ENCODE measurements at regions not wholly inside any gene's neighbourhood (a gene's known extent, or its start where the extent isn't known, plus 50 kb on each side); places are given as distances from the start of the nearest gene placed in this dataset.

- Histone ChIP-seq H2AFZ (no peak overlapping the region), H3K36me3 (ENCODE audit: control insufficient read depth, insufficient read depth, low read length) (no peaks in the 10 kb centered on the region), H3K9me3 (ENCODE audit: control insufficient read depth, low read length) (no peaks in the 10 kb centered on the region), H3K4me3 (ENCODE audit: low read depth, low read length) (no peak overlapping the region), H3K27ac (no peak overlapping the region), H3K4me2 (ENCODE audit: low read length) (no peak overlapping the region), H3K79me2 (no peaks in the 10 kb centered on the region), H3K9ac (no peak overlapping the region), H3K4me1 (no peaks in the 10 kb centered on the region), H3K27me3 (ENCODE audit: control insufficient read depth, insufficient read depth, low read length) (no peaks in the 10 kb centered on the region)
- no peak for TF ChIP-seq CTCF (IDR thresholded peaks at IDR 0.05)
These were observed 86.5 kb upstream of the DTNA start for GRCh38 chr18:34623557-34623956.

GRCh38 chr18:34624551-34624950, 85.5 kb upstream of the DTNA start:
- Histone ChIP-seq H3K4me2 (ENCODE audit: low read length) (no peak overlapping the region), H3K27me3 (ENCODE audit: control insufficient read depth, insufficient read depth, low read length) (no peaks in the 10 kb centered on the region), H3K79me2 (no peaks in the 10 kb centered on the region), H3K4me3 (ENCODE audit: low read depth, low read length) (no peak overlapping the region), H3K27ac (no peak overlapping the region), H2AFZ (no peak overlapping the region), H3K9me3 (ENCODE audit: control insufficient read depth, low read length) (no peaks in the 10 kb centered on the region), H3K4me1 (no peaks in the 10 kb centered on the region), H3K9ac (no peak overlapping the region), H3K36me3 (ENCODE audit: control insufficient read depth, insufficient read depth, low read length) (no peaks in the 10 kb centered on the region)
- no peak for TF ChIP-seq CTCF (IDR thresholded peaks at IDR 0.05)

GRCh38 chr18:34626404-34627136, 83.5 kb upstream of the DTNA start:
- no peaks in the 10 kb centered on the region for H3K79me2 ChIP-seq
- peak overlapping the region; percentile 3 for H3K4me2 ChIP-seq (ENCODE audit: low read length)
- H2AFZ ChIP-seq: no peak overlapping the region
- no peaks in the 10 kb centered on the region for H3K4me1 ChIP-seq
- no peak overlapping the region for H3K9ac ChIP-seq
- TF ChIP-seq CTCF (IDR thresholded peaks at IDR 0.05): no peak
- H3K9me3 ChIP-seq (ENCODE audit: control insufficient read depth, low read length): no peaks in the 10 kb centered on the region
- no peak overlapping the region for H3K4me3 ChIP-seq (ENCODE audit: low read depth, low read length)
- no peaks in the 10 kb centered on the region for H3K27me3 ChIP-seq (ENCODE audit: control insufficient read depth, insufficient read depth, low read length)
- no peaks in the 10 kb centered on the region for H3K36me3 ChIP-seq (ENCODE audit: control insufficient read depth, insufficient read depth, low read length)
- no peak overlapping the region for H3K27ac ChIP-seq

- TF ChIP-seq CTCF (IDR thresholded peaks at IDR 0.05): no peak
- no peaks in the 10 kb centered on the region for H3K79me2 ChIP-seq
- no peak overlapping the region for H2AFZ ChIP-seq
- no peaks in the 10 kb centered on the region for H3K4me1 ChIP-seq
- no peak overlapping the region for H3K9ac ChIP-seq
- H3K9me3 ChIP-seq (ENCODE audit: control insufficient read depth, low read length): no peaks in the 10 kb centered on the region
- no peak overlapping the region for H3K4me2 ChIP-seq (ENCODE audit: low read length)
- no peak overlapping the region for H3K27ac ChIP-seq
- no peak overlapping the region for H3K4me3 ChIP-seq (ENCODE audit: low read depth, low read length)
- H3K36me3 ChIP-seq (ENCODE audit: control insufficient read depth, insufficient read depth, low read length): no peaks in the 10 kb centered on the region
- H3K27me3 ChIP-seq (ENCODE audit: control insufficient read depth, insufficient read depth, low read length): no peaks in the 10 kb centered on the region
These were observed 82.8 kb upstream of the DTNA start for GRCh38 chr18:34627137-34627920.

Data from parathyroid adenoma (tissue), 2 donors.